HG02938 (cell line): ENCODE measurements at regions not wholly inside any gene's neighbourhood (a gene's known extent, or its start where the extent isn't known, plus 50 kb on each side); places are given as distances from the start of the nearest gene placed in this dataset.
A peak's percentile ranks its signal among the peaks of the same experiment; 100 is the strongest.

ENCODE experiments used
- ATAC-seq: cut with Tn5 transposase; IDR thresholded peaks from one replicate; pipeline ENCODE4 v1.9.1; 2021; ENCODE audit warnings: mild to moderate bottlenecking, moderate library complexity; ENCODE audit not compliant: unreplicated experiment

DNA sequence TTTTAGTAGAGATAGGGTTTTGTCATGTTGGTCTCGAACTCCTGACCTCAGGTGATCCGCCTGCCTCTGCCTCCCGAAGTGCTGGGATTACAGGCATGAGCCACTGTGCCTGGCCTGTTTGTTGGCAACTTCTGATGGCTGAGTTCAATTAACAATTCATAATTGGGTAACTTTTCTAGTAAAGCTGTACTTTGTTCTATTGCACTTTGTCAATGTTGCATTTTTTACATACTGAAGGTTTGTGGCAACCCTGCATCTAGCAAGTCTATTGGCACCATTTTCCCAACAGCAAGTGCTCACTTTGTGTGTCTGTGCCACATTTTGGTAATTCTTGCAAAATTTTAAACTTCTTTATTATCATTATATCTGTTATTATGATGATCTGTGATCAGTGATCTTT is 64.5 kb upstream of the USP24 start:
- no peak for ATAC-seq

GRCh38 chr1:55278378-55278777 is 63.2 kb upstream of the USP24 start:
- no peak for ATAC-seq

- ATAC-seq: peak; percentile 82
These were observed 62.4 kb upstream of the USP24 start for GRCh38 chr1:55277377-55278130.

DNA sequence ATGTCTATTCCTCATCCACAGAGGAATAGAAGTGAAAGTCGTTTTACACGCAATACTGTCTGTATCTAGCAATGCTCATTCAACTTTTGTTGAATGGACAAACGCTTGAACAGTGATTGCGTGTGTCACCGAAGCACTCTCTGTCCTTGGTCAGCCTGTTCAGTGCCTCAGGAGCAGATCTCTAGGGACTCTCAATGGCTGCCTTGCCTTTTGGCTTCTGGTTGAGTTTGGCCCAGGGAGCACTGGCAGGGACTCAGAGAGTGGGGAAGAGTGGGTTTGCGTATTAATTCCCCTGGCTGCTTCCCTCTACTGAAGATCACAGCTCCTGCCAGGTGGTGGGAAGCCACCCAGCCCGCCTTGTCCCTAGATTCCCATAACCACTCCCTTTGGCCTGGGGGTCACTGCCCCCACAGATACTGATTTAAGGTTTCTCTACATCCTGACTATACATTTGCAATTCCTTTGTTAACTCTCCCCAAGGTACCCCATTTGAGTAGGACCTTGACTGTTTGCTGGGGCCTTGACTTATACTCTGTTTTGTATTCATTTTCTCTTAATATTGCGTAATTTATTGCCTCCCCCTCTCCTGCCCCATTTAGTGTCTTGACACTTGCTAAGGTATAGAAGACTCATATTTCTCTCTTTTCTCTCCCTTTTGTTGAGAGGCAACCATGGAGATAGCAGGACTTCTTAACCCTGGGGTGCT is 61.7 kb upstream of the USP24 start:
- no peak for ATAC-seq

GRCh38 chr1:55275941-55276341 is 60.8 kb upstream of the USP24 start:
- no peak for ATAC-seq

DNA sequence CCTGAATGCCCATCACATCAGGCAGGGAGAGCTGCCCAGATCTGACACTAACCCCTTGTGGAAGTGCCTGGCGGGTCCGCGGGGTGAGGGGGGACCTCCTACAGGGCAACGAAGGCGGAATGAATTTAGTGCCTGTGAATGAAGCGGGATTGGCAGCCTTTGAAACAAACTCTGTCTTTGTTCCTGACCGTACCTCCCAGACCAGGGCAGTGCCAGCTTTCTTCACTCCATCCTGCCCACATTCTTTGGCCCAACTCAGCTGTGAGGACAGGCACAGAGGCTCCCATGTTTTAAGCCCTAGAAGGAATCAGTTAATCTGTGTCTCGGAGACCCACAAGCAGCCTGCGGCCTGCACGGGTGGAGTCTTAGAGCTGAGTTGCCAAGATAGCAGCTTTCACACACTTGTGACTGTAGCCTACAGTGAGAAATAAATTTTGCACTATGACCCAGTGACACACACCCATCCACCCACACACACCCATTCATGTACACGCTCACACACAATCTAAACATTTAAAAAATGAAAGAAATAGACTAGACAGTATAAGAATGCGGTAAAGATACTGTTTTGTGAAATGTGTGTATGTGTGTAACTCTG is 60.1 kb upstream of the USP24 start:
- no peak for ATAC-seq

- no peak for ATAC-seq
These were observed 57.8 kb upstream of the USP24 start for GRCh38 chr1:55272994-55273393.
